GM18951 (cell line): ENCODE measurements at regions not wholly inside any gene's neighbourhood (a gene's known extent, or its start where the extent isn't known, plus 50 kb on each side); places are given as distances from the start of the nearest gene placed in this dataset.
"Not testable (repeated sequence)": the region's sequence is repeated elsewhere in the genome, so short reads cannot be mapped to it uniquely, and the experiment has no call there.

Experiments used
- POLR2A ChIP-seq: IDR thresholded peaks from 4 replicates; pipeline ENCODE4 v1.6.1; 2011; ENCODE audit warnings: mild to moderate bottlenecking; ENCODE audit not compliant: insufficient read length, insufficient read depth; ENCODE audit errors: extremely low read depth
- in situ Hi-C: fragments of 300-500 bp; cut with MboI; formaldehyde crosslinking; loops from one replicate; pipeline ENCODE4 v1.12.0; 2022; ENCODE audit warnings: low sequenced_read_pairs, mixed read lengths, inconsistent platforms; ENCODE audit not compliant: unreplicated experiment

- TF ChIP-seq POLR2A: no peak
- in situ Hi-C loops: no loop called here
These were observed 92.4 kb upstream of the SYT13 start for GRCh38 chr11:45378516-45378915.

DNA sequence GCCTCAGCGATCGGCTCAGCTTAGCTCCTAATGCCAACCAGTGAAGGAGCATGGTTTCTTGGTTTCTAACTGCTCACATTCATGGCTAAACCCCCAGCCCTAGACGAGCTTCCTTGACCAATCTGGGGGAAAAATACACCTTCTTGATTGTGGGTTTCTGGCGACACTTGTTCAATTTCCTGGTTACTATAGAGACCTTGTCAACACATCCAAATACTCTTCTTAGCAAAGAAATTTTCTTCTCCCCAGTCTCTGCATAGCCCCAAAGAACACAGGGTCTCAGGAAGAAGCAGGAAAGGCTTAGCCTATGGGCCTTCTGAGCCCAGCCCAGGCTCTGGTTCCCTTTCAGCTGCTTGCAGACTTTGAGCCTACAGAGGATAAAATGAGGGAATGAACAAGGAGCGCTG lies 88.5 kb upstream of the SYT13 start:
- TF ChIP-seq POLR2A: no peak
- in situ Hi-C loops: no loop called here

DNA sequence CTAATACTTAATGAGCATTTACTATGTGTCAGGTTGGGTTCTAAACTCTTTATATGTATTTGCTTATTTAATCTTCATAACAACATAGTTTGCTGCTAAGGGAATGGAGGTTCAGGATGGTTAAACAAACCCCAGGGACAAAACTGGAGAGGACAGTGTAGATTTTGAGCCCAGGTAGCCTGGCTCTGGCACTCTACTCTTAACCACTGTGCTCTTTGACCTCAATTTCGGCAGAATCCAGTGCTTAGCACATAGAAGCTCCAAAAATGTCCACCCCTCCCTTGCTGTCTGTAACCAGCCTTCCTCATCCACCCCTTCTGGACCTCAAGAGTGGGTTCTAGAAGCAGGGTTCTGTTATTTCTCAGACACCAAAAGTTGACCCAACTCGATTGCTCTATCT lies 88.0 kb upstream of the SYT13 start:
- in situ Hi-C loops: no loop called here
- TF ChIP-seq POLR2A: no peak

DNA sequence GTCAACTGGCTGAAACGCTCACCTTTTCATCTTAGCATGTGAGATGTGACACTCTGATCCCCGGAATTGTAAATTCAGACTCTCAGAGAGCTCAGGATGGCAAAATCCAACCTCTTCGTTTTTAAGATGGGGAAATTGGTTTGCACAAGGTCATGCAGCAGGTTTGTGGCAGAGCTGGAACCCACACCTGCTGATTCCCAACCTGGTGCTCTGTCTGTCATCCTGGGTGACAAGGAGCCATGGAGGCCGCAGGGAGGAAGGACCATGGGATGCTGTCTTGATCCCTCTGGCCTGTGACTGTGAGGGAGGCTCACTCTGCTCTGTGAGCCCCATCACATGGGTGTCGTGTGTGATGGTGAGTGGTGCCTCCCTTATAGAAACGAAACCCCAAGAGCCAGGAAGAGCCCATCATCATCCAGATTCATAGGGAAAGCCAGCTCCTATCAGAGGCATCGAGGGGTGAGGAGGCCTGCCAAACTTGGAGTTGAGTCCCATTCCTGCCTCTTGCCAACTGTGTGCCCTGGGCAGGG lies 87.4 kb upstream of the SYT13 start:
- in situ Hi-C loops: no loop called here
- TF ChIP-seq POLR2A: no peak

DNA sequence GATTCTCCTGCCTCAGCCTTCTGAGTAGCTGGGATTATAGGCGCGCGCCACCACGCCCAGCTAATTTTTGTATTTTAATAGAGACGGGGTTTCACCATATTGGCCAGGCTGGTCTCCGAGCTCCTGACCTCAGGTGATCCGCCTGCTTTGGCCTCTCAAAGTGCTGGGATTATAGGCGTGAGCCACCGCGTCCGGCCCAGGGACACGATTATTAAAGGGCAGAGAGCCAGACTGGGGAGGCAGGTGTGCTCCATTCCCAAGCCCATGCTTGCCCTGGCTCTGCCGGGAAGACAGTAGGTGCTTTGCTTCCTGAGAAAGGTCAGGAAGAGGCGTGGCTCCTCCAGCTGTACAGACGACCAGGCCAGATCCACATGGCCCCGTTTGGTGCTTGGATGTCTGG lies 86.3 kb upstream of the SYT13 start:
- in situ Hi-C loops: not testable (repeated sequence)

GRCh38 chr11:45371251-45372115 lies 85.3 kb upstream of the SYT13 start:
- TF ChIP-seq POLR2A: no peak
- in situ Hi-C loops: no loop called here

GRCh38 chr11:45369313-45369712 lies 83.2 kb upstream of the SYT13 start:
- TF ChIP-seq POLR2A: no peak
- in situ Hi-C loops: no loop called here

GRCh38 chr11:45368697-45369096 lies 82.6 kb upstream of the SYT13 start:
- no peak for TF ChIP-seq POLR2A
- in situ Hi-C loops: no loop called here

DNA sequence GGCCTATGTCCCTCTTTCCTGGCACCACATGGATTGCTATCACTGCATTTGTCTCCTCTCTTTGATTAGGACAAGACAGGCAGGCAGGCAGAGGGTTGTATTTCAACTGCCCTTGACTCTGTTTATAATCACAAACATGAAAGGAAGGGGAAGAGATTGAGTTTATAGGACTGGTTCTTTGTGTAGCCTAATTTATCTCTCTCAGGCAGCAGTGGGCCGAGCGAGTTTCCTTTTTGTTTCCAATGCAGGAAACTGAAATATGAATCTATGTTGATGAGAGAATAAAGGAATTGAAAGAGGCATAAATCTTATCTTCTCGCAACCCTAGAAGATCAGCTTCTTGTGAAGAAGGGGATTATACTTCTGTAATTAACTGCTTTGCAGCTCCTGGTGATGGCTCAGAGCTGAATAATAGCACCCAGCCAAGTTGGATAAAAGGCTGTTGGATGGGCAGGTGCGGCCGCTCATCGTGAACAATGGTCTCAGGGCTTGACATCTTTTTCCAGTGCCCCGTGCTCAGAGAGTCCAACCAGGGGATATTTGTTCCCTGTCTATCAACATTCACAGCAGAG lies 80.6 kb upstream of the SYT13 start:
- TF ChIP-seq POLR2A: no peak
- in situ Hi-C loops: no loop called here

- no peak for TF ChIP-seq POLR2A
- in situ Hi-C loops: no loop called here
These were observed 79.9 kb upstream of the SYT13 start for GRCh38 chr11:45365961-45366618.

GRCh38 chr11:45362636-45363035 lies 76.5 kb upstream of the SYT13 start:
- TF ChIP-seq POLR2A: no peak
- in situ Hi-C loops: no loop called here

DNA sequence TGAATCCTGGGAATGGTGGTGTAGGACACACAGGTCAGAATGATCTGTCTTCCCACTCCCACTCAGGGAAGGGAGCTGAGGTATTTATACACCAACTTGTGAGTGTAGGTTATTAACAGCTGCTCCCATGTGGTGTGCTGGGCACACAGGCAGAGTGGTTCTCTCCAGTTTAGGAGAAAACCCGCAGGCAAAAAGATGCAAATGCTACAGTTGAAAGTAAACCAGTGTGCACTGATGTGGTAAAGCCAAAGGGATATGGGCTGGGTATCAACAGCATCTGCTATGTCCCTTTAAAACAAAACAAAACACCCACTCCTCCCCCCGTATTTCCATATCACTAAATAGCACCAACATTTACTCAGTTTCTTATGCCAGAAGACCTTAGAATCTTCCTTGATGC lies 75.4 kb upstream of the SYT13 start:
- no peak for TF ChIP-seq POLR2A
- in situ Hi-C loops: no loop called here

GRCh38 chr11:45355706-45356041 lies 69.5 kb upstream of the SYT13 start:
- in situ Hi-C loops: no loop called here
- TF ChIP-seq POLR2A: no peak
